ENCODE measurements at regions not wholly inside any gene's neighbourhood (a gene's known extent, or its start where the extent isn't known, plus 50 kb on each side); places are given as distances from the start of the nearest gene placed in this dataset.

GRCh38 chr3:43966126-43966525 is 275.4 kb downstream of the ABHD5 start:
- DNase-seq (no peak), ATAC-seq (no peak)
- intact Hi-C loops (cut with DNase I): no loop called here
- 82 to 89% methylated on average over 6 of the region's 6 CpGs for WGBS, 2 donors
- no peak overlapping the region for H3K4me3 ChIP-seq
- H3K27ac ChIP-seq: no peak overlapping the region
- H3K9me3 ChIP-seq: no peaks in the 10 kb centered on the region
- TF ChIP-seq CTCF (IDR thresholded peaks at IDR 0.05): no peak
- H3K4me1 ChIP-seq: no peaks in the 10 kb centered on the region
- no peaks in the 10 kb centered on the region for H3K36me3 ChIP-seq
- peaks cover 0 to 31% (median 21%) of the 10 kb centered on the region in 7 donors for H3K27me3 ChIP-seq

GRCh38 chr3:43966530-43966929 is 275.2 kb upstream of the TOPAZ1 start:
- Histone ChIP-seq H3K9me3 (no peaks in the 10 kb centered on the region), H3K27me3 (peaks cover 0 to 31% (median 21%) of the 10 kb centered on the region in 7 donors), H3K36me3 (no peaks in the 10 kb centered on the region), H3K4me1 (no peaks in the 10 kb centered on the region), H3K4me3 (no peak overlapping the region), H3K27ac (no peak overlapping the region)
- 87 to 88% methylated on average over 3 of the region's 3 CpGs for WGBS, 2 donors
- ATAC-seq (no peak), DNase-seq (no peak)
- intact Hi-C loops (cut with DNase I): no loop called here
- no peak for TF ChIP-seq CTCF (IDR thresholded peaks at IDR 0.05)

GRCh38 chr3:43968465-43968864 is 273.2 kb upstream of the TOPAZ1 start:
- peaks cover 0 to 28% (median 21%) of the 10 kb centered on the region in 7 donors for H3K27me3 ChIP-seq
- intact Hi-C loops (cut with DNase I): no loop called here

GRCh38 chr3:43969944-43970343 is 271.7 kb upstream of the TOPAZ1 start:
- TF ChIP-seq CTCF (IDR thresholded peaks at IDR 0.05): no peak
- Histone ChIP-seq H3K4me1 (no peaks in the 10 kb centered on the region), H3K27ac (no peak overlapping the region), H3K27me3 (peaks cover 0 to 24% (median 21%) of the 10 kb centered on the region in 7 donors), H3K4me3 (no peak overlapping the region), H3K36me3 (no peaks in the 10 kb centered on the region), H3K9me3 (peaks cover 0 to 6% (median 0%) of the 10 kb centered on the region in 11 donors)
- ATAC-seq (no peak), DNase-seq (no peak)
- WGBS, 2 donors: 76 to 83% methylated on average over 4 of the region's 4 CpGs
- intact Hi-C loops (cut with DNase I): no loop called here

More at GRCh38 chr3:43968465-43968864, 273.2 kb upstream of the TOPAZ1 start:
- no peak for TF ChIP-seq CTCF (IDR thresholded peaks at IDR 0.05)
- 35 to 53% methylated on average over 5 of the region's 5 CpGs for WGBS, 2 donors
- DNase-seq (no peak), ATAC-seq (no peak)
- H3K9me3 ChIP-seq: peaks cover 0 to 6% (median 0%) of the 10 kb centered on the region in 11 donors
- H3K36me3 ChIP-seq: no peaks in the 10 kb centered on the region
- H3K27ac ChIP-seq: no peak overlapping the region
- H3K4me1 ChIP-seq: no peaks in the 10 kb centered on the region
- no peak overlapping the region for H3K4me3 ChIP-seq
